Fibroblast of pulmonary artery (primary cell): ENCODE measurements at regions not wholly inside any gene's neighbourhood (a gene's known extent, or its start where the extent isn't known, plus 50 kb on each side); places are given as distances from the start of the nearest gene placed in this dataset.

Source experiments
- DNase-seq: peaks from one replicate; pipeline ENCODE4 v3.0.0-alpha.2; 2010; ENCODE audit warnings: low read depth
- H3K4me3 ChIP-seq: replicated peaks from 2 replicates; pipeline ENCODE4 v1.5.1; 2011; ENCODE audit warnings: low read depth, mild to moderate bottlenecking, control low read depth, low read length, moderate library complexity
- TF ChIP-seq, protein P1 (sequence below): IDR thresholded peaks from 2 replicates; pipeline ENCODE4 v1.5.1; 2011; ENCODE audit warnings: mild to moderate bottlenecking, control low read depth, low read length, inconsistent platforms; ENCODE audit errors: missing control alignments

DNA sequence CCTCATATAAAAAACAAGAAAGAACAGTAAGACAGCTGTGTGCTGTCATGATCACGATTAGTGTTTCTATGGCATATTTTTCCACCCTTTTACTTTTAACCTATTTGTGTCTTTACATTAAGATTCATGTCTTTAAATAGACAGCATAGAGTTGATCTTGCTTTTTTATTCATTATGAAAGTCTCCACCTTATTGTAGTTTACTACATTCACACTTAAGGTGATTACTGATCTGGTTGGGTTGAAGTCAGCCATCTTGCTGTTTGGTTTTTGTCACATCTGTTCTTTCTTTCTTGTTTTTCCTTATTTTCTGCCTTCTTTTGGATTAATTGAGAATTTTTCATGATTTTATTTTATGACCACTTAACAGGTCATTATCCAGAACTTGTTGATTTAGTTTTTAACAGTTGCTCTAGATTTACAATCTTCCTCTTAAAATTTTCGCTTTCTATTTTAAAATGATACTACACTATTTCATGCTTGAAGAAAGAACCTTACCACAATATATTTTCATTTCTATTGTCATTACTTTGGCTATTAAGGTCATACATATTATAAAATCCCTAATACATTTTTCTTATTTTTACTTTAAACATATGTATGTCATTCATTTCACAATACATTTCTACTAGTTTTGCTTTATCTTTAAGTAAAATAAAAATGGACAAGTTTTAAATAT lies 292.5 kb downstream of the SH3GL2 start:
- H3K4me3 ChIP-seq, result no peak overlapping the region
- no peak for DNase-seq
- TF ChIP-seq, protein P1, sequence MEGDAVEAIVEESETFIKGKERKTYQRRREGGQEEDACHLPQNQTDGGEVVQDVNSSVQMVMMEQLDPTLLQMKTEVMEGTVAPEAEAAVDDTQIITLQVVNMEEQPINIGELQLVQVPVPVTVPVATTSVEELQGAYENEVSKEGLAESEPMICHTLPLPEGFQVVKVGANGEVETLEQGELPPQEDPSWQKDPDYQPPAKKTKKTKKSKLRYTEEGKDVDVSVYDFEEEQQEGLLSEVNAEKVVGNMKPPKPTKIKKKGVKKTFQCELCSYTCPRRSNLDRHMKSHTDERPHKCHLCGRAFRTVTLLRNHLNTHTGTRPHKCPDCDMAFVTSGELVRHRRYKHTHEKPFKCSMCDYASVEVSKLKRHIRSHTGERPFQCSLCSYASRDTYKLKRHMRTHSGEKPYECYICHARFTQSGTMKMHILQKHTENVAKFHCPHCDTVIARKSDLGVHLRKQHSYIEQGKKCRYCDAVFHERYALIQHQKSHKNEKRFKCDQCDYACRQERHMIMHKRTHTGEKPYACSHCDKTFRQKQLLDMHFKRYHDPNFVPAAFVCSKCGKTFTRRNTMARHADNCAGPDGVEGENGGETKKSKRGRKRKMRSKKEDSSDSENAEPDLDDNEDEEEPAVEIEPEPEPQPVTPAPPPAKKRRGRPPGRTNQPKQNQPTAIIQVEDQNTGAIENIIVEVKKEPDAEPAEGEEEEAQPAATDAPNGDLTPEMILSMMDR, result no peak

DNA sequence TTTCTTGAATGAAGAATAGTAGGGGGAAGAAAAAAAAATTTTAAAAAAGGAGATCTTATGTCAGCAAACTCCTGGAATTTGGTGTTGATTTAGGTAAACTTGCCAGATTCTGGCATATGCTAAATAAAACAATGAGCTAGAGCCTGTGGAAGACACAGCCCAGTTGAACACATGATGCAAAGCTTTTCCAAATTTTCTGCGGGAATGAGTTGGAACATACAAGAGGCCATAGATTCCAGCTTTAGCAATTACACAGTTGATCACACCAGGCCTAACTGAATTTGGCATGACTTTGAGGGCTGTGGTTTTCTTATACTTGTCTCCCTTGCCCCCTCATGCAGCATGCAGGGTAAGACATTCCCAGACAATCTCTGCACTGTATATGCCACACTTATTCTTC lies 297.0 kb downstream of the SH3GL2 start:
- TF ChIP-seq, protein P1, result no peak
- DNase-seq, result no peak
- no peak overlapping the region for H3K4me3 ChIP-seq

DNA sequence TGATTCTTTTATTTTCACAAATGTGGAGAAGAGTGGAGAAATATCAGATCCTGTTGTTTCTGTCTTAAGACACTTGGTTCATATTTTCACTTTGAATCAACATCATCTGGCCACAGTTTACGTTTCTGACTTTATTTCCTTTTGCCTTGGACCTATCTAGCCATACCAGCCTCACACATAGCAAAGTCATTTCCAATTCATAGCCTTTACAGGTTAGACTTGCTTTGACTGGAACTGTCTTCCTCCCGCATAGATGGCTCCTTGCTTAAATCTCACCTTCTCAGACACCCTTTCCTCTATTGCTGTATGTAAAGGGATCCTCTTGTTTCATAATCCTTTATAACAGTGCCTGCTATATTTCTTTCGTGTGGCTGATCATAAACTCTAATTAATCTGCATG lies 297.8 kb downstream of the SH3GL2 start:
- TF ChIP-seq, protein P1, result no peak
- no peak for DNase-seq

DNA sequence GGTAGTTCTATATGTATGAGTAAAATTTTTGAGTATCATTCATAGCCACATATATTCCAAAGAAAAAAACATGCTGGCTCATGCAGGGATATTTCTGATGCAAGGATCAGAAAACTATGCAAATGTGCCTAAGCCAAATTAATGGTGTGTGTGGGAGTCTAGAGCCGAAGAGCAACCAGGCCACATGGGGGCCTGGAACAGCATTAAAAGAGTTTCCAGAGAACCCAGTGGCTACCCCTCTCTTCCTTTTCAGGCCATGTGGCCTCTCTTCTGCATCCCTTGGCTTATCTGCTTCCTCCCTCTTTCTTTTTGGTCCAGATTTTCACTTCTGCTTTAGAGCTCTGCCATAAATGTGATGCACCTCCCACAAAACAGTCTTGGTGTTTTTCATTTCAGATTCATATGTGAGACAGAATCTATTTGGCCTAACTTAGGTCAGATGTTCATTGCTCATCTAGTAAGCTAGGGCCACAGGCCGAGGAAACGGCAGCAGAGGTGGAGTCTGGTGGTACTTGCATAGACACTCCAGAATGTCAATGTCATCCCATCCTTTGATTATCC lies 300.0 kb downstream of the SH3GL2 start:
- DNase-seq, result no peak
- no peak overlapping the region for H3K4me3 ChIP-seq
- TF ChIP-seq, protein P1, result no peak

More for the DNA sequence above, 297.8 kb downstream of the SH3GL2 start:
- no peak overlapping the region for H3K4me3 ChIP-seq

DNA sequence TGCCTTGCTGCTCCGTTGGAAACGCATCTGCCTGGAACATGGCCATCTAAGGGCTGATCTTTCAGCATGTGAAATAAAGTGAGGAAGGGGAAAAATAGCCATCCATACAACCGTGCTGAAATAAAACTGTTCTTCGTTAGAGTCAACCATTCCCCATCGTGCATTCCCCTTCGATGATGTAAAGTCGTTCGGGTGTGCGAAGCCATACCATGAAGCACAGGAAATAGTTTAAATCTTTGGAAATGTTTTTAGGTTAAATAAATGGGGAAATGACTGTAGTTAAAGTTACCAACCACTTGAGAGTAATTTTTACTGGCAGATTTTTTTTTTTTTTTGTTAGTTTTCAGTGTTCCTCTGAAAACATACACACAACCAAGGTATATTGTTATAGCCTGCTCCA lies 302.5 kb downstream of the SH3GL2 start:
- TF ChIP-seq, protein P1, result no peak
- H3K4me3 ChIP-seq, result no peak overlapping the region
- no peak for DNase-seq

DNA sequence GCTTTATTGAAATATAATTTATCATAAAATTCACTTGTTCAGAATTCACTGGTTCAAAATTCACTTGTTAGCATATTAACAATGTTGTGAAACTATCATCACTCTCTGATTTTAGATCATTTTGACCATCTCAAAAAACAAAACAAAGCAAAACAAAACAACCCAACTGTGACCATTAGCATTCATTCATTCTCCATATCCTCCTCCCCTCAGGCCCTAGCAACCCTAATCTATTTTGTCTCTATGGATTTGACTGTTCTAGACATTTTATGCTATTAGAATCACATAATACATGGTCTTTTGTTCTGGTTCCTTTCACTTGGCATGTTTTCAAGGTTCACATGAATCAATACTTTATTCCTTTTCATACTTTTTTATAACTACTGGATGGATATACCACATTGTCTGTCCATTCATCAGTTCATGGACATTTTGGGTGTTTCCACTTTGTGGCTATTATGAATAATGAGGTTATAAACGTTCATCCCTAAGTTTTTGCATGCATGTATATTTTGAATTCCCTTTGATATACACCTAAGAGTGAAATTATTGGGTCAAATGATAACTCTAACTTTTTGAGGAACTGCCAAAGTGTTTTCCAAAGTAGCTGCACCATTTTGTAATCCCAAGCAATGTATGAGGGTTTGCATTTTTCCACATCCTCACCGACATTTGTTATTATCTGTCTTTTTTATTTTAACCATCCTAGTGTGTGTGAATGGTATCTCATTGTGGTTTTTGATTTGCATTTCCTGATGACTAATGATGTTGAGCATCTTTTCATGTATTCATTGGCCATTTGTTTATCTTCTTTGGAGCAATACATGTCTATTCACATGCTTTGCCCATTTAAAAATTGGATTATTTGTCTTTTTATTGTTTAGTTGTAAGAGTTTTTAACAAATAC lies 304.1 kb downstream of the SH3GL2 start:
- no peak for DNase-seq
- TF ChIP-seq, protein P1, result no peak

More for the DNA sequence above, 304.1 kb downstream of the SH3GL2 start:
- H3K4me3 ChIP-seq, result no peak overlapping the region
